Cardiac muscle cell (in vitro differentiated cells and primary cell): ENCODE measurements at regions not wholly inside any gene's neighbourhood (a gene's known extent, or its start where the extent isn't known, plus 50 kb on each side); places are given as distances from the start of the nearest gene placed in this dataset.

Source experiments
- DNase-seq, 2 donors: peaks; one replicate each; pipeline versions ENCODE4 v3.0.0 to v3.0.0-alpha.2; 2010 to 2017; ENCODE audit warnings: low read depth in 1 of 2, low spot score in 1 of 2
- H3K27ac ChIP-seq: fragments of 200-600 bp; sonication (generic); 2 replicates; pipeline ENCODE4 v1.5.1; 2016
- H3K27me3 ChIP-seq: fragments of 200-600 bp; sonication (generic); 2 replicates; pipeline ENCODE4 v1.6.0; 2016; ENCODE audit warnings: control low read depth
- H3K36me3 ChIP-seq: fragments of 200-600 bp; sonication (generic); 2 replicates; pipeline ENCODE4 v1.5.1; 2016; ENCODE audit warnings: control low read depth
- H3K4me1 ChIP-seq: fragments of 200-600 bp; sonication (generic); 2 replicates; pipeline ENCODE4 v1.8.1; 2017; ENCODE audit warnings: low read depth, mild to moderate bottlenecking, mixed run types
- H3K4me3 ChIP-seq: fragments of 200-600 bp; sonication (generic); 2 replicates; pipeline ENCODE4 v1.5.1; 2016; ENCODE audit warnings: mild to moderate bottlenecking
- H3K9me3 ChIP-seq: fragments of 200-600 bp; sonication (generic); 2 replicates; pipeline ENCODE4 v1.5.1; 2017; ENCODE audit warnings: low read depth, mild to moderate bottlenecking, control low read depth
- CTCF ChIP-seq: IDR thresholded peaks from 2 replicates; pipeline ENCODE4 v1.5.1; 2012; ENCODE audit warnings: low read depth, mild to moderate bottlenecking, low read length

GRCh38 chr12:124241776-124242528 is 52.9 kb upstream of the RFLNA start:
- Histone ChIP-seq H3K9me3 (no peaks in the 10 kb centered on the region), H3K27ac (no peak overlapping the region), H3K4me1 (no peaks in the 10 kb centered on the region), H3K36me3 (no peaks in the 10 kb centered on the region), H3K27me3 (no peaks in the 10 kb centered on the region), H3K4me3 (no peak overlapping the region)
- TF ChIP-seq CTCF = no peak
- DNase-seq = no peak

GRCh38 chr12:124242529-124243065 is 52.3 kb upstream of the RFLNA start:
- TF ChIP-seq CTCF = no peak
- H3K4me1 ChIP-seq = no peaks in the 10 kb centered on the region
- DNase-seq = no peak
- H3K9me3 ChIP-seq = no peaks in the 10 kb centered on the region
- no peak overlapping the region for H3K27ac ChIP-seq
- no peak overlapping the region for H3K4me3 ChIP-seq
- no peaks in the 10 kb centered on the region for H3K27me3 ChIP-seq
- no peaks in the 10 kb centered on the region for H3K36me3 ChIP-seq

DNA sequence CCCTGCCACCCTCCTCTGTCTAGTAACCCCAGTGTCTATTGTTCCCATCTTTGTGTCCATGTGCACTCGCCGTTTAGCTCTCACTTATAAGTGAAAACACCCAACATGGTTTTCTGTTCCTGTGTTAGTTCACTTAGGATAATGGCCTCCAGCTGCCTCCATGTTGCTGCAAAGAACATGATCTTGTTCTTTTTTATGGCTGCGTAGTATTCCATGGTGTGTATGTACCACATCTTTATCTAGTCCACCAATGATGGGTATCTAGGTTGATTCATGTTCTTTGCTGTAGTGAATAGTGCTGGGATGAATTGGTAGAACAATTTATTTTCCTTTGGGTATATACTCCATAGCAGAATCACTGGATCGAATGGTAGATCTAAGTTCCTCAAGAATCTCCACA is 51.0 kb upstream of the RFLNA start:
- no peaks in the 10 kb centered on the region for H3K9me3 ChIP-seq
- DNase-seq = no peak
- H3K4me1 ChIP-seq = no peaks in the 10 kb centered on the region
- no peaks in the 10 kb centered on the region for H3K36me3 ChIP-seq
- H3K27ac ChIP-seq = no peak overlapping the region
- H3K27me3 ChIP-seq = no peaks in the 10 kb centered on the region
- H3K4me3 ChIP-seq = no peak overlapping the region
- TF ChIP-seq CTCF = no peak
